Adrenal gland (tissue), 9 donors: ENCODE measurements at regions not wholly inside any gene's neighbourhood (a gene's known extent, or its start where the extent isn't known, plus 50 kb on each side); places are given as distances from the start of the nearest gene placed in this dataset.

ENCODE experiments used
- DNase-seq, 7 donors: peaks; one replicate each; pipeline ENCODE4 v3.0.0-alpha.2; 2019 to 2020
- H3K27ac ChIP-seq, 5 donors: fragments of 200-600 bp; sonication (generic) in 4 of 5; 1 replicate in 3 of 5; 2 replicates in 2 of 5; pipeline versions ENCODE4 v1.5.1 to v1.8.0; 2016 to 2020; ENCODE audit warnings: mild to moderate bottlenecking in 1 of 5
- H3K27me3 ChIP-seq: fragments of 200-600 bp; 2 replicates; pipeline ENCODE4 v1.8.0; 2021
- H3K36me3 ChIP-seq, 2 donors: fragments of 200-600 bp; replicated peaks in 1 of 2; 1 replicate in 1 of 2; 2 replicates in 1 of 2; pipeline versions ENCODE4 v1.5.1 to v1.8.0; 2018 to 2022
- H3K4me1 ChIP-seq, 2 donors: fragments of 200-600 bp; replicated peaks in 1 of 2; 1 replicate in 1 of 2; 2 replicates in 1 of 2; pipeline versions ENCODE4 v1.5.1 to v1.8.0; 2018 to 2021
- H3K4me3 ChIP-seq, 4 donors: fragments of 200-600 bp; sonication (generic) in 3 of 4; one replicate each; pipeline ENCODE4 v1.5.1; 2016 to 2018
- H3K9me3 ChIP-seq, 3 donors: fragments of 200-600 bp; sonication (generic) in 1 of 3; replicated peaks in 1 of 3; 1 replicate in 2 of 3; 2 replicates in 1 of 3; pipeline versions ENCODE4 v1.5.1 to v1.8.0; 2016 to 2021
- CTCF ChIP-seq, 6 experiments: fragments of 450-650 bp in 4 of 6; fragments of 200-600 bp in 2 of 6; sonication (generic) in 1 of 6; IDR thresholded peaks; 1 replicate in 5 of 6; 2 replicates in 1 of 6; pipeline versions ENCODE4 v1.5.1 to v1.8.0; 2016 to 2021; ENCODE audit warnings: antibody characterized with exemption in 6 of 6, mild to moderate bottlenecking in 2 of 6, moderate library complexity in 1 of 6
- POLR2A ChIP-seq, 2 donors: fragments of 450-650 bp; IDR thresholded peaks; one replicate each; pipeline ENCODE4 v1.6.1; 2017; ENCODE audit warnings: antibody characterized with exemption in 2 of 2, mild to moderate bottlenecking in 2 of 2, moderate library complexity in 1 of 2
- WGBS, 4 donors: extraction: QIAGEN DNeasy Blood & Tissue Kit in 2 of 4; methylation state at CpG; one replicate each; pipeline versions ENCODE4 v1.1.5 to v1.1.7; 2013 to 2017; 5-methylcytosine and 5-hydroxymethylcytosine counted together
- intact Hi-C, 2 donors: fragments of 100-400 bp; cut with DNase I; formaldehyde crosslinking; loops; one replicate each; pipeline versions ENCODE4 v1.14.1 to v1.15.0; 2022 to 2023
- donor health status: healthy with polysubstance abuse.
- donor health status: Bipolar disorder and iron deficiency.
- donor health status: DM: yes; HTN: yes; CAD: no.
- donor health status: DM: no; HTN: no; CAD: no.
- donor health status: DM: no; HTN: no; CAD: no.

- Histone ChIP-seq H3K36me3 (no peaks in the 10 kb centered on the region), H3K9me3 (no peaks in the 10 kb centered on the region), H3K27me3 (no peaks in the 10 kb centered on the region), H3K4me1 (no peaks in the 10 kb centered on the region), H3K4me3 (no peak overlapping the region), H3K27ac (no peak overlapping the region)
- 65 to 90% (median 79%) methylated on average over 3 of the region's 3 CpGs for WGBS, 4 donors
- intact Hi-C loops, result no loop called here
- DNase-seq, result no peak
- no peak for TF ChIP-seq POLR2A (IDR thresholded peaks at IDR 0.05)
- no peak for TF ChIP-seq CTCF (IDR thresholded peaks at IDR 0.05)
These were observed 538.0 kb downstream of the GRIN2A start for GRCh38 chr16:9644258-9644657.

GRCh38 chr16:9645911-9646310, 536.3 kb downstream of the GRIN2A start:
- intact Hi-C loops, result no loop called here
- Histone ChIP-seq H3K9me3 (no peaks in the 10 kb centered on the region), H3K4me3 (no peak overlapping the region), H3K4me1 (no peaks in the 10 kb centered on the region), H3K27ac (no peak overlapping the region), H3K27me3 (no peaks in the 10 kb centered on the region), H3K36me3 (no peaks in the 10 kb centered on the region)
- no peak for DNase-seq
- 78 to 91% (median 82%) methylated on average over 3 of the region's 3 CpGs for WGBS, 4 donors
- TF ChIP-seq CTCF (IDR thresholded peaks at IDR 0.05) (no peak), POLR2A (IDR thresholded peaks at IDR 0.05) (no peak)

DNA sequence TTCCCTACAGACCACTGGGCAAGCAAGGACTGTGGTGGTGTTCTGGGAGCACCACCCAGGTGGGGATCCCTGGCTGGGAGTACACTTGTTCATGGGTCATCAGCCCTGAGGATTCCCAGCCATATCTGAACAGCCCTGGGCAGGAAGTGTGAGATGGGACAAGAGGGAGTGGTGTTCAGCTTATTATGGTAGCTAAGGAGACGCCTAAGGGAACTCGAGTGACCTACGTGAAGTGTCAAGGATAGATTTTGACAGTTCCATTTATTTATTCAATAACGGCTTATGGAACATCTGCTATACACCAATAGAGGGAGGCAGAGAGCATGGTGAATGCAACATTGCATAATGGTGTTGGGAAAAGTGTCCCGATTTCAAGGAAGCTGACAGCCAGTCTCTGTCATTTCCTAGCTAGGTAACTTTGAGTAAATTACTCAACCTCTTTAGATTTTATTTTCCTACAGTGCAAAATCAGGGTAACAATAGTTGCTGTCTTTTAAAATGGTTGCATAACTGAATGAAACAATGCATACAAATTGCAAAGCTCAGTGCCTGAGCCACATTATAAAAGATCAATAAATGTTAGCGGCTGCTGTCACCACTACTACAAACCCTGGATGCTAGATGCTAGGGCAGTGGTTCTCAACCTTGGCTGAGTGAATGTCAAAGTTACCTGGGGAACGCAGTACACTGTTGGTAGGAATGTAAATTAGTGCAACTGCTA, 534.1 kb downstream of the GRIN2A start:
- H3K36me3 ChIP-seq, result no peaks in the 10 kb centered on the region
- DNase-seq, result peak in 5 of 7 donors; percentile 15 to 54 (median 21)
- H3K9me3 ChIP-seq, result no peaks in the 10 kb centered on the region
- WGBS, 4 donors, result 27 to 34% (median 29%) methylated on average over 7 of the region's 7 CpGs
- TF ChIP-seq POLR2A (IDR thresholded peaks at IDR 0.05) (no peak), CTCF (IDR thresholded peaks at IDR 0.05) (peak; percentile 59 to 77 (median 72))
- H3K27me3 ChIP-seq, result no peaks in the 10 kb centered on the region
- no peaks in the 10 kb centered on the region for H3K4me1 ChIP-seq
- no peak overlapping the region for H3K27ac ChIP-seq
- H3K4me3 ChIP-seq, result no peak overlapping the region
- intact Hi-C loops, result no loop called here

GRCh38 chr16:9650284-9650683, 531.9 kb downstream of the GRIN2A start:
- Histone ChIP-seq H3K27ac (no peak overlapping the region), H3K36me3 (no peaks in the 10 kb centered on the region), H3K4me3 (no peak overlapping the region), H3K4me1 (no peaks in the 10 kb centered on the region), H3K9me3 (no peaks in the 10 kb centered on the region), H3K27me3 (no peaks in the 10 kb centered on the region)
- intact Hi-C loops, result no loop called here
- TF ChIP-seq CTCF (IDR thresholded peaks at IDR 0.05), result no peak
- TF ChIP-seq POLR2A (IDR thresholded peaks at IDR 0.05), result no peak
- 76 to 88% (median 79%) methylated on average over 1 of the region's 1 CpG for WGBS, 4 donors
- DNase-seq, result no peak
